Natural killer cell (primary cell): ENCODE measurements at regions not wholly inside any gene's neighbourhood (a gene's known extent, or its start where the extent isn't known, plus 50 kb on each side); places are given as distances from the start of the nearest gene placed in this dataset.
"Not testable (repeated sequence)": the region's sequence is repeated elsewhere in the genome, so short reads cannot be mapped to it uniquely, and the experiment has no call there.

Experiments used
- ATAC-seq, 3 donors: fragments of 150-1000 bp in 2 of 3; fragments of 200-7000 bp in 1 of 3; cut with Tn5 transposase; 1 replicate in 1 of 3; 2 replicates in 2 of 3; pipeline ENCODE4 v1.10.0; 2021; ENCODE audit warnings: mild to moderate bottlenecking in 2 of 3, moderate library complexity in 2 of 3
- DNase-seq, 2 donors: peaks; one replicate each; pipeline versions ENCODE4 v3.0.0 to v3.0.0-alpha.2; 2013 to 2021; ENCODE audit warnings: mixed read lengths in 1 of 2
- H3K27ac ChIP-seq: one replicate; pipeline ENCODE4 v1.5.1; 2013; ENCODE audit warnings: mild to moderate bottlenecking, low read length
- H3K27me3 ChIP-seq: one replicate; pipeline ENCODE4 v1.6.1; 2013; ENCODE audit warnings: low read length; ENCODE audit not compliant: control insufficient read depth, insufficient read depth
- H3K36me3 ChIP-seq: one replicate; pipeline ENCODE4 v1.6.1; 2013; ENCODE audit warnings: low read length; ENCODE audit not compliant: control insufficient read depth, insufficient read depth
- H3K4me1 ChIP-seq: one replicate; pipeline ENCODE4 v1.6.1; 2013; ENCODE audit warnings: low read length; ENCODE audit not compliant: control insufficient read depth, insufficient read depth
- H3K4me3 ChIP-seq: one replicate; pipeline ENCODE4 v1.5.1; 2013; ENCODE audit warnings: low read length
- H3K9me3 ChIP-seq: one replicate; pipeline ENCODE4 v1.6.1; 2013; ENCODE audit warnings: low read length; ENCODE audit not compliant: control insufficient read depth, insufficient read depth
- H3K27ac Mint-ChIP-seq, 2 donors: one replicate each; pipeline ENCODE4 v1.8.0; 2022; ENCODE audit warnings: mild to moderate bottlenecking in 2 of 2, mixed read lengths in 2 of 2, moderate library complexity in 1 of 2
- H3K27me3 Mint-ChIP-seq, 2 donors: one replicate each; pipeline ENCODE4 v1.8.0; 2022; ENCODE audit warnings: low read depth in 2 of 2, mixed read lengths in 2 of 2
- H3K36me3 Mint-ChIP-seq: one replicate; pipeline ENCODE4 v1.8.0; 2022; ENCODE audit warnings: mixed read lengths
- H3K4me1 Mint-ChIP-seq, 2 donors: one replicate each; pipeline ENCODE4 v1.8.0; 2022; ENCODE audit warnings: mixed read lengths in 2 of 2
- H3K4me3 Mint-ChIP-seq: one replicate; pipeline ENCODE4 v1.8.0; 2022; ENCODE audit warnings: mild to moderate bottlenecking, moderate library complexity, mixed read lengths
- H3K9me3 Mint-ChIP-seq, 2 donors: one replicate each; pipeline ENCODE4 v1.8.0; 2022; ENCODE audit warnings: mixed read lengths in 2 of 2
- CTCF ChIP-seq: fragments of 200-600 bp; IDR thresholded peaks from one replicate; pipeline ENCODE4 v1.8.0; 2022; ENCODE audit warnings: antibody characterized with exemption
- WGBS: methylation state at CpG from one replicate; pipeline ENCODE4 v1.1.7; 2013; ENCODE audit warnings: missing lambda C conversion rate; ENCODE audit not compliant: insufficient coverage; 5-methylcytosine and 5-hydroxymethylcytosine counted together
- intact Hi-C: fragments of 100-400 bp; cut with micrococcal nuclease; formaldehyde crosslinking; loops from one replicate; pipeline ENCODE4 v1.14.2; 2022

- peaks cover 15% of the 10 kb centered on the region for H3K36me3 Mint-ChIP-seq
- Histone ChIP-seq H3K36me3 (no peaks in the 10 kb centered on the region), H3K4me3 (no peak overlapping the region), H3K27me3 (no peaks in the 10 kb centered on the region), H3K27ac (no peak overlapping the region), H3K9me3 (peaks cover 6% of the 10 kb centered on the region), H3K4me1 (peaks cover 4% of the 10 kb centered on the region)
- peaks cover 2 to 11% of the 10 kb centered on the region in 2 donors for H3K27me3 Mint-ChIP-seq
- DNase-seq = no peak
- intact Hi-C loops = no loop called here
- no peak overlapping the region for H3K27ac Mint-ChIP-seq
- no peak overlapping the region for H3K4me3 Mint-ChIP-seq
- no peak for TF ChIP-seq CTCF
- no peak for ATAC-seq
- H3K9me3 Mint-ChIP-seq = peaks cover 0 to 3% of the 10 kb centered on the region in 2 donors
- peaks cover 5% of the 10 kb centered on the region in 2 donors for H3K4me1 Mint-ChIP-seq
Measured at GRCh38 chr2:7753777-7754176, 836.6 kb downstream of the RNF144A start.

- ATAC-seq = no peak
- TF ChIP-seq CTCF = no peak
- Histone ChIP-seq H3K27ac (no peak overlapping the region), H3K4me1 (no peaks in the 10 kb centered on the region), H3K9me3 (peaks cover 6% of the 10 kb centered on the region), H3K36me3 (no peaks in the 10 kb centered on the region), H3K4me3 (no peak overlapping the region), H3K27me3 (no peaks in the 10 kb centered on the region)
- intact Hi-C loops = no loop called here
- H3K27me3 Mint-ChIP-seq = peaks cover 2 to 11% of the 10 kb centered on the region in 2 donors
- WGBS = 92% methylated on average over 4 of the region's 5 CpGs
- H3K4me3 Mint-ChIP-seq = no peak overlapping the region
- no peaks in the 10 kb centered on the region for H3K4me1 Mint-ChIP-seq
- H3K27ac Mint-ChIP-seq = no peak overlapping the region
- DNase-seq = no peak
- peaks cover 0 to 3% of the 10 kb centered on the region in 2 donors for H3K9me3 Mint-ChIP-seq
- H3K36me3 Mint-ChIP-seq = peaks cover 15% of the 10 kb centered on the region
Measured at GRCh38 chr2:7755879-7756278, 838.7 kb downstream of the RNF144A start.

- H3K27ac Mint-ChIP-seq = no peak overlapping the region
- Histone ChIP-seq H3K4me1 (no peaks in the 10 kb centered on the region), H3K9me3 (peaks cover 14% of the 10 kb centered on the region), H3K27me3 (no peaks in the 10 kb centered on the region), H3K27ac (no peak overlapping the region), H3K4me3 (no peak overlapping the region), H3K36me3 (no peaks in the 10 kb centered on the region)
- intact Hi-C loops = no loop called here
- peaks cover 12% of the 10 kb centered on the region for H3K36me3 Mint-ChIP-seq
- no peak for TF ChIP-seq CTCF
- WGBS = 85% methylated on average over 3 of the region's 3 CpGs
- H3K4me3 Mint-ChIP-seq = no peak overlapping the region
- H3K27me3 Mint-ChIP-seq = peaks cover 2 to 11% of the 10 kb centered on the region in 2 donors
- ATAC-seq (no peak), DNase-seq (no peak)
- peaks cover 0 to 3% of the 10 kb centered on the region in 2 donors for H3K9me3 Mint-ChIP-seq
- no peaks in the 10 kb centered on the region for H3K4me1 Mint-ChIP-seq
Measured at GRCh38 chr2:7758073-7758759, 841.0 kb downstream of the RNF144A start.

- no peak overlapping the region for H3K4me3 Mint-ChIP-seq
- H3K36me3 Mint-ChIP-seq = peaks cover 8% of the 10 kb centered on the region
- H3K27me3 Mint-ChIP-seq = peaks cover 0 to 10% of the 10 kb centered on the region in 2 donors
- DNase-seq (no peak), ATAC-seq (no peak)
- intact Hi-C loops = no loop called here
- 93% methylated on average over 3 of the region's 3 CpGs for WGBS
- no peaks in the 10 kb centered on the region for H3K27me3 ChIP-seq
- no peaks in the 10 kb centered on the region for H3K4me1 Mint-ChIP-seq
- no peak overlapping the region for H3K4me3 ChIP-seq
- no peaks in the 10 kb centered on the region for H3K4me1 ChIP-seq
- TF ChIP-seq CTCF = no peak
- H3K9me3 Mint-ChIP-seq = peaks cover 3 to 4% of the 10 kb centered on the region in 2 donors
- H3K27ac ChIP-seq = no peak overlapping the region
- no peak overlapping the region for H3K27ac Mint-ChIP-seq
- H3K9me3 ChIP-seq = peaks cover 17% of the 10 kb centered on the region
- H3K36me3 ChIP-seq = no peaks in the 10 kb centered on the region
Measured at GRCh38 chr2:7759898-7760297, 842.7 kb downstream of the RNF144A start.

- WGBS = 99% methylated on average over 3 of the region's 3 CpGs
- intact Hi-C loops, ATAC-seq, H3K4me3 Mint-ChIP-seq, H3K27ac ChIP-seq, H3K4me3 ChIP-seq, DNase-seq, H3K27me3 Mint-ChIP-seq, H3K36me3 Mint-ChIP-seq, H3K36me3 ChIP-seq, H3K27me3 ChIP-seq, H3K27ac Mint-ChIP-seq, H3K9me3 Mint-ChIP-seq: not testable (repeated sequence)
- Histone ChIP-seq H3K9me3 (peaks cover 17% of the 10 kb centered on the region), H3K4me1 (peaks cover 12% of the 10 kb centered on the region)
- H3K4me1 Mint-ChIP-seq = peaks cover 11 to 13% of the 10 kb centered on the region in 2 donors
Measured at GRCh38 chr2:7763418-7763817, 846.2 kb downstream of the RNF144A start.
